GM21360 (cell line): ENCODE measurements at regions not wholly inside any gene's neighbourhood (a gene's known extent, or its start where the extent isn't known, plus 50 kb on each side); places are given as distances from the start of the nearest gene placed in this dataset.

Experiments used
- ATAC-seq: cut with Tn5 transposase; IDR thresholded peaks from one replicate; pipeline ENCODE4 v1.9.1; 2021; ENCODE audit warnings: mild to moderate bottlenecking, moderate library complexity; ENCODE audit not compliant: unreplicated experiment

DNA sequence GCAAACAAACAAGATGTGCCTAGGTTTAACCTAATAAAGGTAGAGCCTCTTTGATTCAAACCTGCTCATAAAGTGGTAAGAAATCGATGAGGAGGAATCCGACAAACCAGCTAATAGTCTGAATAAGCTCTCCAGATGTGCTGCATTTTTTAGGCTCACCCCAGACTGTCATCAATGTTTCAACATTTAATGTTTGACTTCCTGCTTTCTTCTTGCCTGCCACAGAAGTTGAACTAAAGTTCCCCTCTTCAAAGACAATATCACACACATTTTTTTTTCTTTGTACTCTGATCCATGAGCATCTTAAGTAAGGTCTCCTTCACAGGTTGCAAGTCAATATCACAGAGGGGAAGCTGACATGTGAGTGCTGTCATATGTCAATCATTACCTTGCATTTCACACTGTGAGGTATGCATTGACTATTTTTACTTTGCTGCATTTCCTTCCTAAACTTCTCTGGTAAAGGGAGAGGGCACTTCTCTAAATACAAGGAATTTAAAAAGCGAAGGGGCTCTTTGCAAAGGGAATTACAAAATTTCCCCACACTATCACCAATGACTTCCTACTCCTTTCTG, 172.3 kb upstream of the MCTP2 start:
- no peak for ATAC-seq

- no peak for ATAC-seq
These were observed 174.1 kb upstream of the MCTP2 start for GRCh38 chr15:94057305-94057704.

DNA sequence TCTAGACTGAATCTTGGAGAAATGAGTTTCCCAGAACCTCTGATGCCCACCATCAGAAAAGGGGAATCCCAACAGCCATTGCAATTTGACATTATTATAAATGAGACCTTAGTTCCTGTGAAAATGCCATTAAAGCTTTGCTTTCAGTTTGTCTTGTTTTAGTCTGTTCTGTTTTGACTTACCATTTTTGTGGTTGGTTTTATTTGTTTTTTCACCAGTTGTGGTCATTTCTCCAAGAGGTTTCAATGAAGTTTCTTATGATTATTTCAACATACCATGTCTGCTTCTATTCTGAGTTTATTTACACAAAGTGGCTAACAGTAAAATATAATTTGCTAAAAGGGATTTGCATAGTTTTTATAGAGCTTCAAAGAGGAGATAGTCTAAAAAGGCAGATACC, 175.0 kb upstream of the MCTP2 start:
- ATAC-seq, result no peak

GRCh38 chr15:94053626-94054025, 177.7 kb upstream of the MCTP2 start:
- ATAC-seq, result no peak

DNA sequence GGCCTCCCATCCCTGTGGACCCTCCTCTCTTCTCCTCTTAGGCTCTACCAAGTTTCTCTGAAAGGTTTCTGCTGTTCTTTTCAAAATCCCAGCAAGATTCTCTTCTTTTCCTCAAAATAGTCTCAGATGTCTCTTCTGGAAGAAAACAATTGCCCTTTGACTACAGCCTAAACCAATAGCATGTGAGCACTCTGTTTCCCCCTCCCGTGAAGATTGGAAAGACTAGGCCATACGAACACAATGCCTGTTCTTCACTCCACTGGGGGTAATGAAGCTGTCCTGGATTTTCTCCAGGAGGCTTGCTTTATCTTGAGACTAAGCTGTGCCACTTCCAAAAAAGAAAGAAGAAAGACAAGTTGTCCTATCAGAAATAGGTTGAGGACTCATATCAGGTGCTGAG, 178.7 kb upstream of the MCTP2 start:
- ATAC-seq, result no peak

DNA sequence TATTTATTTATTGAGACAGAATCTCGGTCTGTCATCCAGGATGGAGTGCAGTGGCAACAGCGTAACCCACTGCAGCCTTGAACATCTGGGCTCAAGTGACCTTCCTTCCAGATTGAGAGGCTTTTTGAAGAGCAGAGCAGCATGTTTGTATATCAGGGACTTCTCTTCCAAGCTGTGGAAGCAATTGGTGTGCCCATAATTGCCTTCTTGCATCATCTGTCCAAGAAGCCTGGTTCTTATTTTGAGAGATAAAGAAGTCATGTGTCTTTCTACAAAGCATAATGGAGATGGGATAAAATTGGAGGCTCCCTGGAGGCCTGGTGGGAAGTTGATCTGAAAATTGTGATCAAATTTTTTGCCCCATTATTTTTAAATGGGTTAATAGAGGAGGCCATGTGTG, 183.8 kb upstream of the MCTP2 start:
- no peak for ATAC-seq

- ATAC-seq, result no peak
These were observed 189.0 kb upstream of the MCTP2 start for GRCh38 chr15:94042180-94042928.

GRCh38 chr15:94041746-94042145, 189.6 kb upstream of the MCTP2 start:
- no peak for ATAC-seq

DNA sequence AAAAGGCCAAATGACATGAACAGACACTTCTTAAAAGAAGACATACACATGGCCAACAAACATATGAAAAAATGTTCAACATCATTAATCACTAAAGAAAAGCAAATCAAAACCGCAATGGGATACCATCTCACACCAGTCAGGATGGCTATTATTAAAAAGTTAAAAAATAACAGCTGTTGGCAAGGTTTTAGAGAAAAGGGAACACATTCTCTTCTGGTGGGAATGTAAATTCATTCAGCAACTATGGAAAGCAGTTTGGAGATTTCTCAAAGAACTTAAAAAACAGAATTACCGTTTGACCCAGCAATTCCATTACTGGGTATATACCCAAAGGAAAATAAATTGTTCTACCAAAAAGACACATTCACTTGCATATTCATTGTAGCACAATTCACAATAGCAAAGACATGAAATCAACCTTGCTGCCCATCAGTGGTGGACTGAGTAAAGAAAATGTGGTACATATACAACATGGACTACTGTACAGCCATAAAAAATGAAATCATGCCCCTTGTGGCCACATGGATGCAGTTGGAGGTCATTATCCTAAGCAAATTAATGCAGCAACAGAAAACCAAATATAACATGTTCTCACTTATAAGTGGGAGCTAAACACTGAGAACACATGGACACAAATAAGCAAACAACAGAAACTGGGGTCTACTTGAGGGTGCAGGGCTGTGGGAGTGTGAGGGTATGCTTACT, 190.7 kb upstream of the MCTP2 start:
- ATAC-seq, result no peak

DNA sequence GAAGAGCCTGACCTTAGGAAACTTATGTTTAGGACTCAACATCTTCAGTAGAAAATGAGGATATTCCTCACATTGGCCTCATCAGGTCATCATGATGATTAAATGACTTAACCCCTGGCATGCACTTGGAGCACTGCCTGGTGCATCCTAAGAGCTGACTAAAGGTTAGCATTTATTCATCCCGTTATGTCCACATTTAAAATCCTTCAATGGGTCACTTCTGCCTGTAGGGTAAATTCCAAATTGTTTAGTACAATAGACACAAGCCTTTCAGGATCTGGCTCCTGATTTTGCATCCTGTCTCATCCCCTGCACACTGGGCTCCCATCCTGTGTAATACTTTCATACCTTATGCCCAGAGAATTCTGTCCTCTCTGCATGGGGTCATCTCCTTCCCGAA, 195.2 kb upstream of the MCTP2 start:
- no peak for ATAC-seq

DNA sequence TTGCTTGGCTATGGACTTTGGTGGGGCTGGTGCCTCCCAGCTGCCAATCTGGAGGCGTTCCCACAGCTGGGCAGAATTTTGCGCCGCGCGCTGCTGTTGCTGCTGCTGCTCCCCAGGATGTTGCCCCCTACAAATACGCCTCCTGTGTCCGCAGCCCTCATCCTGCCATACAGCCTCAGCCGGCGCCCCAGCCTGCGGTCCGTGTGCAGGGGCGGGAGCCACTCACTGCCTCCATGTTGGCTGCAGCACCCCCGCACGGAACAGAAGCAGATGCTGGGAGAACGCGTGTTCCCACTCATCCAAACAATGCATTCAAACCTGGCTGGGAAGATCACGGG, 197.7 kb upstream of the MCTP2 start:
- ATAC-seq, result no peak

DNA sequence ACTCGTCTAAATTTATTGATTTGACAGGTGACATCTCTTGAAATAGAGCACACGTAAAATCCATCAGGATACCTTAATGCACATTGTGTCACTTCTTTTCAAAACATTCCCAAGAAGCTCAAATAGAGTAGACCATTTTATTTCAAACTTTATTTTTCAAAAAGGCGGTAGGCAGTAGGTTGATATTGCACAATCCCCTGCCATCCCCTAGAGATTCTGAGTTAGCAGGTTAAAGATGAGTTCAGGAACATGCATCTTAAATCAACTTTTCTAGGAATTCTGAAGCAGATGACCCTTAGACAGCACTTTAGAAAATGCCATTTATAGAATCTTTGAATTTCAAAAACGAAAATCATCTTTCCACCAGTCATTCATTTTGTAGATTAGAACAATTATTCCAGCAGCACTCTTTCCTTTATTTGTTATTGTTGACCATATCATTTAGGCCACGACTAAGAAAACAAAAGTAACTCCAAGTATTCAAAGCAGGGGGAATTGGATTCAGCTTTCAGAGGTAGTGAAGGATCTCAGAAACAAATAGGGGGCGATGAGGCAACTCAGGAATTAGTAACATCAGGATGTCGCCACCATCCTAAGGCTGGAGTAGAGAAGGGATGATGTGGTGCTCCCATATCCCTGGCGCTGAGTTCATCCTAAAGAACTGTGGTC, 198.2 kb upstream of the MCTP2 start:
- ATAC-seq, result no peak

- ATAC-seq, result no peak
These were observed 198.8 kb upstream of the MCTP2 start for GRCh38 chr15:94032571-94032970.

DNA sequence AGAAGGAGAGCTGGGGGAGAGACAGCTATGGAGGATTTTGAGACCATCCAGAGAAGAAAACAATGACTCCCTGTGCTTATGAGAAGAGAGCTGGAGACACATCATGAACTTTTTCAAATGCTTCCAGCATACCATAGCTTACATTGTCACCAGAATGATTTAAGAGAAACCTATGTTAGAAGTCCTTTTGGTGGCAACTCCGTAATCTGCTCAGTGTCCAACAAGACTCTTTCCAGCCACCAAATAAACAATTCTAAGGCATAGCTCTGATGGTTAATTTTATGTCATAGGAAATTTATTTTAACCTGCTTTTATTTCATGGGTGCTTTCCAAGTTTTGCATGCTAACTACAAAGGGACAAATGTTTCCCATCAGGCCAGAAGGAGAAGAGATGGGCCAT, 200.3 kb upstream of the MCTP2 start:
- ATAC-seq, result no peak

DNA sequence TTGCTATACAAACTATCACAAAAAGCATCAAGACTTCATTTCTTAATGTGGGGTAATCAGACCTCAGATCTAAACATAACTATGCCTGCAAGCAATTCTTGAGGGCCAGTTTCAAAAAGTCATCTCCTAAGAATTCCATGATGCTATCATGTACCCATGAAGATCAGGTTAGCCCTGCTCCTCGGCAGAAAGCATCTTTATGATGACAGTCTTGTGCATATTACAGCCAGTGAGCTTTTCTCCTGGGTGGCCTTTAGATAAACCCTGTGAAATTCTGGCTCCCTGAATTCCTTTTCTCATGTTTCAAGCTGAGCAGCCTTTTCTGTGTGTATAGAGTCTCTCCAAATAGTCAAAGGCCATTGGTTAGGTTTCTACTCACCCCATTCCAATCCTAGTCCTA, 201.9 kb upstream of the MCTP2 start:
- ATAC-seq, result no peak

GRCh38 chr15:94028809-94029208, 202.6 kb upstream of the MCTP2 start:
- no peak for ATAC-seq

- ATAC-seq, result no peak
These were observed 203.2 kb upstream of the MCTP2 start for GRCh38 chr15:94028121-94028520.

DNA sequence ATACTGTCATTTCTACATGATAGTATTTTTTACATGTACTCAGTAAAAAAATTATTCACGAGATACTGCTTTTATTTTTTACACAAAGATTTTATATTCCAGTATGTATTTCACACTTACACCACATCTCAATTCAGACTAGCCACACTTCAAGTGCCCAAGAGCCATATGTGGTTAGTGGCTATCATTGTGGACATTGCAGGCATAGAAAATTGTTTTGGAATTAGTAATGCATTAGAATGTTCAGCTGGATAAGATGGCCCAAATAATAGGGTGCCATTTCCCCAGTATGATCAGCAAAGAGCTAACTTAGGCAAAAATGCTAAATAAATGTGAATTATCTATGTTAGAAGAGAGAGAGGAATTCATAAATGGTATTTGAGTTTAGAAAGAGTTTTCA, 203.8 kb upstream of the MCTP2 start:
- ATAC-seq, result no peak

- ATAC-seq, result no peak
These were observed 204.7 kb upstream of the MCTP2 start for GRCh38 chr15:94026458-94027304.

DNA sequence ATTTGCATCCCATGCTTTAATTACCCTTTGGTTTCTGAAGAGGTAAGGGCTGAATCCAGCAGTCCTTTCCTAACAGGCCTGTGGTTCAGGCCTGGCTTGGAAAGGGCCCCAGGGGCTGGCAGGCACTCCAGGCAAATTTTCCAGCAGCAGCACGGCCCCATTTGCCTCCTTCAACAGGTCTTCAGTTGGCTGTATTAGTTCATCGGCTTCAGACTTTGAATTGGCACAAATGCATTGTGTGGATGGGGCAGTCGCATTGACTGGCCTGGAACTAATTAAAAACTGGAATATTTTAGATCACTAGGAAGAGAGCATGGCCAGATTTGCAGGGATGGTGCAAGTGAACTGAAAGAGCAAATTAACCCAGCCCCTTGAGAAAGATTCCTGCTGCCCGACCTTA, 207.8 kb upstream of the MCTP2 start:
- ATAC-seq, result no peak
